Caco-2 (cell line): ENCODE measurements at regions not wholly inside any gene's neighbourhood (a gene's known extent, or its start where the extent isn't known, plus 50 kb on each side); places are given as distances from the start of the nearest gene placed in this dataset.
"Not testable (repeated sequence)": the region's sequence is repeated elsewhere in the genome, so short reads cannot be mapped to it uniquely, and the experiment has no call there.

Source experiments
- BruUV-seq: library from RNA; stranded (reverse); fragments of 400-500 nt; replicated peaks from 2 replicates; lab custom pipeline; 2021; lab: Mats Ljungman, UMichigan
- CTCF ChIA-PET: fragments of 300-600 bp; sonication (Branson Sonifier 250); formaldehyde crosslinking; loops from one replicate; lab custom pipeline; 2022; ENCODE audit warnings: antibody characterized with exemption; lab: Charles Lee
- POLR2A ChIA-PET: fragments of 300-600 bp; sonication (Branson Sonifier 250); formaldehyde crosslinking; loops from one replicate; lab custom pipeline; 2022; ENCODE audit warnings: antibody characterized with exemption; lab: Charles Lee
- DNase-seq, 2 experiments: peaks; one replicate each; pipeline versions ENCODE4 v3.0.0 to v3.0.0-alpha.2; 2020 to 2022
- H3K27me3 ChIP-seq: replicated peaks from 2 replicates; pipeline ENCODE4 v1.6.0; 2011; ENCODE audit warnings: low read length; ENCODE audit not compliant: control insufficient read depth, insufficient read depth
- H3K36me3 ChIP-seq: 2 replicates; pipeline ENCODE4 v1.5.1; 2011; ENCODE audit warnings: low read length; ENCODE audit not compliant: control insufficient read depth, insufficient read depth
- H3K4me1 ChIP-seq: fragments of 250-450 bp; sonication (Bioruptor Pico); 2 replicates; pipeline ENCODE4 v1.5.1; 2020; ENCODE audit warnings: mild to moderate bottlenecking
- H3K4me3 ChIP-seq: 2 replicates; pipeline ENCODE4 v1.5.1; 2011; ENCODE audit warnings: low read depth, mild to moderate bottlenecking, control low read depth, low read length
- H3K9me3 ChIP-seq: fragments of 250-450 bp; sonication (Bioruptor Pico); 2 replicates; pipeline ENCODE4 v1.5.1; 2020; ENCODE audit warnings: mild to moderate bottlenecking, moderate library complexity
- H3K27ac Mint-ChIP-seq: one replicate; pipeline ENCODE4 v1.8.0; 2022; ENCODE audit warnings: mixed read lengths; ENCODE audit not compliant: unreplicated experiment
- H3K27me3 Mint-ChIP-seq: one replicate; pipeline ENCODE4 v1.8.0; 2022; ENCODE audit warnings: mixed read lengths; ENCODE audit not compliant: insufficient read depth, unreplicated experiment
- H3K36me3 Mint-ChIP-seq: one replicate; pipeline ENCODE4 v1.8.0; 2022; ENCODE audit warnings: mild to moderate bottlenecking, mixed read lengths; ENCODE audit not compliant: insufficient read depth, unreplicated experiment
- H3K4me1 Mint-ChIP-seq: one replicate; pipeline ENCODE4 v1.8.0; 2022; ENCODE audit warnings: low read depth, mixed read lengths; ENCODE audit not compliant: unreplicated experiment
- H3K4me3 Mint-ChIP-seq: one replicate; pipeline ENCODE4 v1.8.0; 2022; ENCODE audit warnings: mild to moderate bottlenecking, moderate library complexity, mixed read lengths; ENCODE audit not compliant: unreplicated experiment
- H3K9me3 Mint-ChIP-seq: one replicate; pipeline ENCODE4 v1.8.0; 2022; ENCODE audit warnings: mixed read lengths; ENCODE audit not compliant: unreplicated experiment
- CTCF ChIP-seq, 2 experiments: fragments of 200-600 bp in 1 of 2; IDR thresholded peaks; 1 replicate in 1 of 2; 2 replicates in 1 of 2; pipeline versions ENCODE4 v1.5.1 to v1.8.0; 2011 to 2022; ENCODE audit warnings: antibody characterized with exemption in 1 of 2, control low read depth in 1 of 2, inconsistent platforms in 1 of 2, low read depth in 1 of 2, low read length in 1 of 2, mild to moderate bottlenecking in 1 of 2, moderate library complexity in 1 of 2; ENCODE audit not compliant: insufficient read depth in 1 of 2, severe bottlenecking in 1 of 2, unreplicated experiment in 1 of 2
- intact Hi-C: fragments of 100-400 bp; cut with micrococcal nuclease; formaldehyde crosslinking; loops from one replicate; pipeline ENCODE4 v1.10.0; 2022; ENCODE audit not compliant: unreplicated experiment

- BruUV-seq = no TSS peak
- Mint-ChIP-seq H3K27ac (no peak overlapping the region), H3K36me3 (no peaks in the 10 kb centered on the region), H3K4me1 (no peaks in the 10 kb centered on the region), H3K27me3 (peaks cover 7% of the 10 kb centered on the region), H3K4me3 (no peak overlapping the region), H3K9me3 (no peaks in the 10 kb centered on the region)
- DNase-seq = no peak
- Histone ChIP-seq H3K9me3 (no peaks in the 10 kb centered on the region), H3K27me3 (no peaks in the 10 kb centered on the region), H3K36me3 (no peaks in the 10 kb centered on the region), H3K4me1 (no peaks in the 10 kb centered on the region), H3K4me3 (no peak overlapping the region)
- no peak for TF ChIP-seq CTCF (IDR thresholded peaks at IDR 0.05; ENCODE audit: insufficient read depth in 1 of 2, low read depth in 1 of 2, low read length in 1 of 2, severe bottlenecking in 1 of 2, unreplicated experiment in 1 of 2)
- ChIA-PET POLR2A (no interaction called here), CTCF (no interaction called here)
- intact Hi-C loops = no loop called here
These were observed 1297.9 kb downstream of the ROBO2 start for GRCh38 chr3:78337801-78338211.

- Mint-ChIP-seq H3K27me3 (peaks cover 7% of the 10 kb centered on the region), H3K36me3 (no peaks in the 10 kb centered on the region), H3K4me3 (no peak overlapping the region), H3K27ac (no peak overlapping the region), H3K4me1 (no peaks in the 10 kb centered on the region), H3K9me3 (no peaks in the 10 kb centered on the region)
- TF ChIP-seq CTCF (IDR thresholded peaks at IDR 0.05; ENCODE audit: insufficient read depth in 1 of 2, low read depth in 1 of 2, low read length in 1 of 2, severe bottlenecking in 1 of 2, unreplicated experiment in 1 of 2) = no peak
- Histone ChIP-seq H3K36me3 (no peaks in the 10 kb centered on the region), H3K4me3 (no peak overlapping the region), H3K4me1 (no peaks in the 10 kb centered on the region), H3K27me3 (no peaks in the 10 kb centered on the region), H3K9me3 (no peaks in the 10 kb centered on the region)
- POLR2A ChIA-PET = no interaction called here
- CTCF ChIA-PET = no interaction called here
- no peak for DNase-seq
- intact Hi-C loops = no loop called here
- BruUV-seq = no TSS peak
These were observed 1298.5 kb downstream of the ROBO2 start for GRCh38 chr3:78338405-78338804.

- Mint-ChIP-seq H3K4me3 (no peak overlapping the region), H3K9me3 (no peaks in the 10 kb centered on the region), H3K4me1 (no peaks in the 10 kb centered on the region), H3K36me3 (no peaks in the 10 kb centered on the region), H3K27me3 (no peaks in the 10 kb centered on the region), H3K27ac (no peak overlapping the region)
- ChIA-PET POLR2A (no interaction called here), CTCF (no interaction called here)
- TF ChIP-seq CTCF (IDR thresholded peaks at IDR 0.05; ENCODE audit: insufficient read depth in 1 of 2, low read depth in 1 of 2, low read length in 1 of 2, severe bottlenecking in 1 of 2, unreplicated experiment in 1 of 2) = no peak
- intact Hi-C loops = no loop called here
- Histone ChIP-seq H3K4me1 (no peaks in the 10 kb centered on the region), H3K4me3 (no peak overlapping the region), H3K36me3 (no peaks in the 10 kb centered on the region), H3K27me3 (no peaks in the 10 kb centered on the region), H3K9me3 (no peaks in the 10 kb centered on the region)
- BruUV-seq = no TSS peak
- DNase-seq = no peak
These were observed 1303.3 kb downstream of the ROBO2 start for GRCh38 chr3:78343221-78343620.

GRCh38 chr3:78344267-78344666 lies 1304.4 kb downstream of the ROBO2 start:
- H3K36me3 ChIP-seq, H3K4me3 Mint-ChIP-seq, DNase-seq, BruUV-seq, H3K27me3 Mint-ChIP-seq, intact Hi-C loops, H3K27me3 ChIP-seq, H3K4me3 ChIP-seq, POLR2A ChIA-PET, H3K27ac Mint-ChIP-seq, H3K4me1 Mint-ChIP-seq, H3K36me3 Mint-ChIP-seq, H3K9me3 Mint-ChIP-seq, CTCF ChIA-PET, H3K9me3 ChIP-seq, H3K4me1 ChIP-seq: not testable (repeated sequence)
